ENCODE measurements at regions not wholly inside any gene's neighbourhood (a gene's known extent, or its start where the extent isn't known, plus 50 kb on each side); places are given as distances from the start of the nearest gene placed in this dataset.

- TF ChIP-seq CTCF (IDR thresholded peaks at IDR 0.05; ENCODE audit: borderline replicate concordance, insufficient read depth, low read depth, low read length): no peak
- H3K4me3 ChIP-seq (ENCODE audit: low read depth, low read length): no peak overlapping the region
Observed at GRCh38 chr10:71031026-71031425, 142.7 kb upstream of the PCBD1 start.

- no peak overlapping the region for H3K4me3 ChIP-seq (ENCODE audit: low read depth, low read length)
- TF ChIP-seq CTCF (IDR thresholded peaks at IDR 0.05; ENCODE audit: borderline replicate concordance, insufficient read depth, low read depth, low read length): no peak
Observed at GRCh38 chr10:71031603-71032002, 143.2 kb upstream of the PCBD1 start.

- TF ChIP-seq CTCF (IDR thresholded peaks at IDR 0.05; ENCODE audit: borderline replicate concordance, insufficient read depth, low read depth, low read length): no peak
- H3K4me3 ChIP-seq (ENCODE audit: low read depth, low read length): no peak overlapping the region
Observed at GRCh38 chr10:71032887-71033286, 144.5 kb upstream of the PCBD1 start.

- H3K4me3 ChIP-seq (ENCODE audit: low read depth, low read length): no peak overlapping the region
- TF ChIP-seq CTCF (IDR thresholded peaks at IDR 0.05; ENCODE audit: borderline replicate concordance, insufficient read depth, low read depth, low read length): no peak
Observed at GRCh38 chr10:71033396-71033980, 145.1 kb upstream of the PCBD1 start.

- TF ChIP-seq CTCF (IDR thresholded peaks at IDR 0.05; ENCODE audit: borderline replicate concordance, insufficient read depth, low read depth, low read length): no peak
Observed at GRCh38 chr10:71035511-71036296, 147.3 kb upstream of the PCBD1 start.

GRCh38 chr10:71036297-71036966 lies 148.1 kb upstream of the PCBD1 start:
- no peak for TF ChIP-seq CTCF (IDR thresholded peaks at IDR 0.05; ENCODE audit: borderline replicate concordance, insufficient read depth, low read depth, low read length)

More at GRCh38 chr10:71035511-71036296, 147.3 kb upstream of the PCBD1 start:
- no peak overlapping the region for H3K4me3 ChIP-seq (ENCODE audit: low read depth, low read length)

More at GRCh38 chr10:71036297-71036966, 148.1 kb upstream of the PCBD1 start:
- H3K4me3 ChIP-seq (ENCODE audit: low read depth, low read length): no peak overlapping the region
